GM19324 (cell line): ENCODE measurements at regions not wholly inside any gene's neighbourhood (a gene's known extent, or its start where the extent isn't known, plus 50 kb on each side); places are given as distances from the start of the nearest gene placed in this dataset.

Source experiments
- ATAC-seq: cut with Tn5 transposase; IDR thresholded peaks from one replicate; pipeline ENCODE4 v1.9.1; 2021; ENCODE audit warnings: mild to moderate bottlenecking, moderate library complexity; ENCODE audit not compliant: unreplicated experiment, low FRiP score

DNA sequence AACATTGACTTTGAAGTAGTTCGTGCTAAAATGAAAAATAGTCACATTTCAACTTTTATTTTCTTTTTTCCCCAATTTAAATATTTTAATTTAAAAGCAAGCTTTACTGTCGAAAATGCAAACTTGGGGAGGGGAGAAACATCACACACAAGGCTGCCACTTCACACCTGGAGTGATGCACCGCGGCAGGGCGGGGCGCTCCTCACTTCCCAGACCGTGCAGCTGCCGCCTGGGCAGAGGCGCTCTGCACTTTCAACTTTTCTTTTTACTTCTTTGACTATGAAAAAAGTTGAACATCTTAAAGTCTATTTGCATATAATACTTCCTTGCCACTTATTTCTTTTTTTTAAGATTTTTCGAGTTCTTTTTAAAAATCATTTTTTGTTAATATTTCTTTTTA lies 993.3 kb upstream of the GJE1 start:
- no peak for ATAC-seq

- no peak for ATAC-seq
Observed at GRCh38 chr6:141134723-141135122, 998.0 kb upstream of the GJE1 start.

DNA sequence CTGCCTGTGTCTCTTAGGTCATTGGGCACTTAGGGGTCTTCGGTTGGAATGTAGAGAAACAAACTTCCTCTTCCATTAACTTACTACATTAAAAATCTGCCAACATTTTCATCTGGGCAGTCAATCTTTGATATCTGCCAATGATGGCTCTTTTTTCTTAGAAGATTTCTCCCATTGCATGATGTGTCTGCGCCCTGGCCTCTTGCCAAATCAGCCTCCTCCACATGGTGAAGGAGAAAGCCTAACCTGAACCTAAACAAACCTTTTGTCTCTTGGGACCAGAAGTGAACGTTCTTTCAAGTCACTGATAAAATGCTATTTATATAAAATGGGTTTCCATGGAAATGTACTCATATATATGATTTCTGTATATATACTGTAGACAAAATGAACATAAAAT lies 998.9 kb upstream of the GJE1 start:
- no peak for ATAC-seq

GRCh38 chr6:141133346-141133745 lies 999.4 kb upstream of the GJE1 start:
- ATAC-seq = no peak

DNA sequence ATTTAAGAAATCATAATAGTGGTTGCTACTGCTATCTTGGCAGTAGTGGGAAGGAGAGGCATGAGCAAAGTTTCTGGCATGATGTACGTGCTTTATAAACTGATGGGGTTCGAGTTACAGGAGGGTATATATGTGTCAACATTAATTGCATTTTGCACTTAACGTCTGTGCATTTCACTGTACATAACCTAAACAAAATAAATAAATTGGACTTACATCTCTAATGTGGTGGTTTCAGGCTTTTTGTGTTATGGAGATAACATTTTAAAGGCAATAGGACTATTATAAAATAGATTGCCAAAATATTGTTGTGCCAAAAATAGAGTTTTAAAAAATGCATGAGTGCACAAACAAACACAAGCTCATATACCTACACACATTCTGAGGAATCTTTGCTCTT lies 1001.1 kb upstream of the GJE1 start:
- ATAC-seq = no peak

- no peak for ATAC-seq
Observed at GRCh38 chr6:141123497-141123896, 1009.2 kb upstream of the GJE1 start.

DNA sequence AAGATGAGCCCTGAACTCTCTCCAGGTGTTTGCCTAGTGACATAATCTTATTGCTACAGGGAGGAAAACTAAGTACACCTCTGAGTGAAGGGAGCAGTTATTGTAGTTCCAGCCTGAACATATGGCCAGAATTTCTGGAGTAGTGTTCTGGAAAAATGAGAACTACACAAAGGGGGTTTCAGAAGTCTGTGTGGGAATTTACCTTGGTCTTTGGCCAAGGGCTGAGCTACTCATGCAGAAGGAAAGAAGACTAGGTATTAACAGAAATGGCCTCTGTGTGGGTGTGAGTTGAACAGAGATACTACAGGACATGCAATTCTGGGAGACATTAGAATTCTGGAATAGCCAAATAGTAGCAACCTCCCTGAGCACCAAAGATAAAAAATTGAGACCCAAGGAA lies 1009.7 kb upstream of the GJE1 start:
- no peak for ATAC-seq

GRCh38 chr6:141118991-141119390 lies 1013.7 kb upstream of the GJE1 start:
- no peak for ATAC-seq

DNA sequence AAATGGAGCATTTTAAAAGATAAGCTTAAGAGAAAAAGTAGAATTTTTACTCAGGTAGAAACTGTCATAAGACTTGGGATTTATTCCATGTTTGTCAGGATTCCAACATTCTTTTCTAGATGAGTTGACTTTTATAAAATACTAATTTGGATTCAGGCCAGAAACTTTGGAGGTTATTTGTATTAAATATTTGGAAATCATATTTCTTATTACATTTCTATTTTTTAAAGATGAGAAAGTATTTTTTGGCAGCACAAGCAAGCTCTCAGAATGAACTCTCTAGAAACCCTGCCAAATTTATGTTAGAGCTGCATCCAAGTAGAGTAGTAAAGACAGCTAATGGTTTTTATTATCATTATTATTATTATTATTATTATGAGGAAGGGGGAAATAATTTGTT lies 1014.9 kb upstream of the GJE1 start:
- no peak for ATAC-seq

DNA sequence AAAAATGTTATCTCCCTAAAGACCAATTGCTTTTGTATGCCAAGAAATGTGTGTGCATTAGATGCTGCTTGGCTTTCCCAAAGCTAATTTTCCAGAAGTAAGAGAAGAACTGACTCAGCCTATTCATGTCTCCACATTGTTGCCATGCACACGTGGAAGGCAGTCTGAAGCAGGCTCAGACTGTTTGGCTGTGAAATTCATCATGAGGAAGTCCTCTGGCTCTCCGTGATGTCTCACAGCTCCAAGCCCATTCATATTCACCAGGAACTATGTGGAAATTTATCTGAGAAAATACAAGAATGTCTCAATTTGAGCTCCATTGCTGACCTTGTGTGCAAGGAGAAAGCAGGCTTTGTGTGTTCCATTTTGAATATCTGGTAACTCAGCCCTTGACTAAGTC lies 1022.2 kb upstream of the GJE1 start:
- ATAC-seq = no peak

- ATAC-seq = no peak
Observed at GRCh38 chr6:141107591-141108160, 1025.0 kb upstream of the GJE1 start.

- no peak for ATAC-seq
Observed at GRCh38 chr6:141105481-141105880, 1027.2 kb upstream of the GJE1 start.

- no peak for ATAC-seq
Observed at GRCh38 chr6:141103246-141103645, 1029.5 kb upstream of the GJE1 start.

- no peak for ATAC-seq
Observed at GRCh38 chr6:141097471-141097870, 1035.3 kb upstream of the GJE1 start.

GRCh38 chr6:141095308-141095707 lies 1037.4 kb upstream of the GJE1 start:
- no peak for ATAC-seq

GRCh38 chr6:141088171-141088570 lies 1044.6 kb upstream of the GJE1 start:
- ATAC-seq = no peak

GRCh38 chr6:141077355-141078333 lies 1055.1 kb upstream of the GJE1 start:
- ATAC-seq = peak; percentile 81

DNA sequence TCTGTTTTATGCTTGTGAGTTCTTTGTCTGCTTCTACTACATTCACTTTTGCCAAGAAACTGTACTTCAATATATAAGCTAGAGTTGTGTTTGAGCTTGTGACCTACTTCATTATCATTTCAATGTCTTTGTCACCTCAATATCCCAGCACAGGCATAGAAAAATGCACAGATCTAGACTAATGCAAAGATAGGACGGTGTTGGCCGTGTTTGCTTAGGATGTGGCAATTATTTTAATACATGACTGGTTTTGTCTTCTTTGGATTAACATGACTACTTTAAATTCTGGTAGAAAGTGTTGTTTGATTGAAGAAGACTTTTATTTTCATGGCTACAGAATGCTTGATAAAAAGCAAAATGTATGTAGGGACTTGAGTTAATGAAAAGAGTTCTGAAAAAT lies 1075.0 kb upstream of the GJE1 start:
- no peak for ATAC-seq

GRCh38 chr6:141056945-141057625 lies 1075.6 kb upstream of the GJE1 start:
- no peak for ATAC-seq

GRCh38 chr6:141050471-141050870 lies 1082.3 kb upstream of the GJE1 start:
- ATAC-seq = no peak

DNA sequence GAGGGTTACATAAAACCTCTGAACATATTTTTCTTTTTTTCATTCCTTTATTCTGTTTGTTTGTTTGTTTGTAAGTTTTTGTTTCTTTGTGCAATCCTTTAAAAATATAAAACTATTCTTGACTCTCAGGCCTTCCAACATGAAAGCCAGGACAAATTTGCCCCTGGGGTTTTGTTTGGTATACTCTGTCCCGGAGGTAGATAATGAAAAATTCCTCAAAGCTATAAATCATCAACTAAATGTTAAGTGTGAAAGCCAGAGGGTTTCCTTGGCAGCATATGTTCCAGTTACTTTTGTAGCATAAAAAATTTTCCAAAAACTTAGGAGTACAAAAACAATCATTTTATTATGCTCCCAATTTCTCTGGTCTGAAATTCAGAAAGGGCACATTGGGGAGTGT lies 1084.3 kb upstream of the GJE1 start:
- no peak for ATAC-seq
